ENCODE measurements at regions not wholly inside any gene's neighbourhood (a gene's known extent, or its start where the extent isn't known, plus 50 kb on each side); places are given as distances from the start of the nearest gene placed in this dataset.
A peak's percentile ranks its signal among the peaks of the same experiment; 100 is the strongest.

DNA sequence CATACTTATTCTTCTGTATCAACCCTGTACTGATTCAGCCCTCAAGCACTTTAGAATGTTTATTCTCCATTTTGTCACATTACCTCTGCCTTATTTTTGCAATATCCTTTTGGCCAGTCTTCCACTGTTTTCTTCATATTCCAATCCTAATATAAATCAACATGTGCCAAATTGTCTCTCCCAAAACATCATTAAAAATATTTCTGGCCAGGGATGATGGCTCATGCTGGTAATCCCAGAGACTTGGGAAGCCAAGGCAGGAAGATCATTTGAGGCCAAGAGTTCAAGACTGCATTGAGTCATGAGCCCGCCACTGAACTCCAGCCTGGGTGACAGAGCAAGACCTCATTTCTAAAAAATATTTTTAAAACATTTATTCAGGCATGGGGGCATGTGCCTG is 641.4 kb upstream of the CBLB start:
- no peak overlapping the region for H2AFZ ChIP-seq (replicated peaks)
- H3K4me2 ChIP-seq, result no peak overlapping the region
- no peaks in the 10 kb centered on the region for H3K9me3 ChIP-seq (ENCODE audit: low read depth)
- no peaks in the 10 kb centered on the region for H3K79me2 ChIP-seq (ENCODE audit: low read depth)
- DNase-seq (ENCODE audit: low spot score), result no peak
- TF ChIP-seq EZH2phosphoT487 (IDR thresholded peaks at IDR 0.05) (no peak), EZH2 (IDR thresholded peaks at IDR 0.05) (no peak)
- TF ChIP-seq, protein P1, sequence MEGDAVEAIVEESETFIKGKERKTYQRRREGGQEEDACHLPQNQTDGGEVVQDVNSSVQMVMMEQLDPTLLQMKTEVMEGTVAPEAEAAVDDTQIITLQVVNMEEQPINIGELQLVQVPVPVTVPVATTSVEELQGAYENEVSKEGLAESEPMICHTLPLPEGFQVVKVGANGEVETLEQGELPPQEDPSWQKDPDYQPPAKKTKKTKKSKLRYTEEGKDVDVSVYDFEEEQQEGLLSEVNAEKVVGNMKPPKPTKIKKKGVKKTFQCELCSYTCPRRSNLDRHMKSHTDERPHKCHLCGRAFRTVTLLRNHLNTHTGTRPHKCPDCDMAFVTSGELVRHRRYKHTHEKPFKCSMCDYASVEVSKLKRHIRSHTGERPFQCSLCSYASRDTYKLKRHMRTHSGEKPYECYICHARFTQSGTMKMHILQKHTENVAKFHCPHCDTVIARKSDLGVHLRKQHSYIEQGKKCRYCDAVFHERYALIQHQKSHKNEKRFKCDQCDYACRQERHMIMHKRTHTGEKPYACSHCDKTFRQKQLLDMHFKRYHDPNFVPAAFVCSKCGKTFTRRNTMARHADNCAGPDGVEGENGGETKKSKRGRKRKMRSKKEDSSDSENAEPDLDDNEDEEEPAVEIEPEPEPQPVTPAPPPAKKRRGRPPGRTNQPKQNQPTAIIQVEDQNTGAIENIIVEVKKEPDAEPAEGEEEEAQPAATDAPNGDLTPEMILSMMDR (IDR thresholded peaks at IDR 0.05), result no peak
- H3K36me3 Mint-ChIP-seq, result no peaks in the 10 kb centered on the region
- H3K4me1 ChIP-seq, result no peaks in the 10 kb centered on the region
- H3K27ac Mint-ChIP-seq, result no peak overlapping the region
- H3K36me3 ChIP-seq, result no peaks in the 10 kb centered on the region
- no peak overlapping the region for H3K9ac ChIP-seq
- H3F3A ChIP-seq (ENCODE audit: low read depth), result peaks cover 3% of the 10 kb centered on the region
- no peaks in the 10 kb centered on the region for H3K4me1 Mint-ChIP-seq
- no peaks in the 10 kb centered on the region for H3K27me3 ChIP-seq
- H4K20me1 ChIP-seq (ENCODE audit: low read depth), result no peaks in the 10 kb centered on the region
- no peaks in the 10 kb centered on the region for H3K9me3 Mint-ChIP-seq
- no peaks in the 10 kb centered on the region for H3K27me3 Mint-ChIP-seq (ENCODE audit: insufficient read depth, low read depth)
- no peak overlapping the region for H3K4me3 Mint-ChIP-seq
- no peak overlapping the region for H3K4me3 ChIP-seq
- H3K27ac ChIP-seq, result no peak overlapping the region

DNA sequence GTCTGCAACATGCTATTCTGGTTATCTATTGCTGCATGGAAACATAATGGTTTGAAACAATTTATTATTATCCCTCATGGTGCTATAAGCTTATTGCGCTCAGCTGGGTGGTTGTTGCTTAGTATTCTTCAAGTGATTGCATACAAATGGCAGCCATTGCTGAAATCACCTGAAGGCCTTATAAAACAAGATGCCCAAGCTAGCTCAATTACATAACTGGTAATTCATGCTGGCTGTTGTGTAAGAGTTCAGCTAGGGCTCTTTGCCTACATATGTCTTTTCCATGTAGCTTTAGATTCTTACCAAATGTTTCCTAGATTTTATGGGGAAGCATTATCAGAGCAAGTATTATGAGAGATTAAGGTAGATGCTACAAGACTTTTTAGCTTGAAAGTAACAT is 644.0 kb upstream of the CBLB start:
- Histone ChIP-seq H3K4me3 (no peak overlapping the region), H3K36me3 (no peaks in the 10 kb centered on the region), H3K4me1 (peaks cover 3% of the 10 kb centered on the region), H3K27me3 (no peaks in the 10 kb centered on the region), H4K20me1 (ENCODE audit: low read depth) (no peaks in the 10 kb centered on the region), H3K9ac (no peak overlapping the region), H3K4me2 (no peak overlapping the region), H3K9me3 (ENCODE audit: low read depth) (no peaks in the 10 kb centered on the region), H2AFZ (replicated peaks) (no peak overlapping the region), H3K79me2 (ENCODE audit: low read depth) (no peaks in the 10 kb centered on the region), H3K27ac (no peak overlapping the region), H3F3A (ENCODE audit: low read depth) (peaks cover 3% of the 10 kb centered on the region)
- peaks cover 5% of the 10 kb centered on the region for H3K27me3 Mint-ChIP-seq (ENCODE audit: insufficient read depth, low read depth)
- H3K4me3 Mint-ChIP-seq, result no peak overlapping the region
- no peak for DNase-seq (ENCODE audit: low spot score)
- no peak for TF ChIP-seq EZH2 (IDR thresholded peaks at IDR 0.05)
- no peak for TF ChIP-seq EZH2phosphoT487 (IDR thresholded peaks at IDR 0.05)
- TF ChIP-seq, protein P1 (IDR thresholded peaks at IDR 0.05), result no peak
- peaks cover 3% of the 10 kb centered on the region for H3K4me1 Mint-ChIP-seq
- H3K27ac Mint-ChIP-seq, result no peak overlapping the region
- H3K36me3 Mint-ChIP-seq, result no peaks in the 10 kb centered on the region
- H3K9me3 Mint-ChIP-seq, result peaks cover 3% of the 10 kb centered on the region

DNA sequence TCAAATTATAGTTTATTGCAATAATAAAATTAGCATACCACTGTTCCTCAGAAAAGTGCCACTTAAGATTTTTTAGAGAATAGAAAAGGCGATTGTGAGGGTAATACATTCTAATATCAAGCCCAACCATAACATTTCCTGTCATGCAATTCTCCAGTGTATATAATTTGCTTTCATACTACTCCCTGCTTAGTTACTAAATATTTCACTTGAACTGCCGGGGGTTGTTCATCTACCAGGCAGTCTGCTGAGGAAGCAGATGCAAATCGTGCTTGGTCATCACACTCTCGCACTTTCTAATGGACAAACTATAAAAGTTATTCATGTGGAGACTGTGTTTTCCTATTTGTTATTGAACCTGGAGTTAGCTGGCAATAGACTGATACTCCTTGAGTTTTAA is 645.6 kb upstream of the CBLB start:
- Histone ChIP-seq H3F3A (ENCODE audit: low read depth) (peaks cover 3% of the 10 kb centered on the region), H3K4me1 (peaks cover 7% of the 10 kb centered on the region), H3K4me2 (no peak overlapping the region), H3K9ac (no peak overlapping the region), H3K9me3 (ENCODE audit: low read depth) (no peaks in the 10 kb centered on the region), H3K4me3 (no peak overlapping the region), H3K79me2 (ENCODE audit: low read depth) (no peaks in the 10 kb centered on the region), H3K27ac (no peak overlapping the region), H3K27me3 (no peaks in the 10 kb centered on the region), H4K20me1 (ENCODE audit: low read depth) (no peaks in the 10 kb centered on the region), H2AFZ (replicated peaks) (peak overlapping the region; percentile 5), H3K36me3 (no peaks in the 10 kb centered on the region)
- TF ChIP-seq EZH2phosphoT487 (IDR thresholded peaks at IDR 0.05), result no peak
- DNase-seq (ENCODE audit: low spot score), result no peak
- Mint-ChIP-seq H3K27ac (no peak overlapping the region), H3K27me3 (ENCODE audit: insufficient read depth, low read depth) (peaks cover 5% of the 10 kb centered on the region), H3K4me1 (peaks cover 9% of the 10 kb centered on the region), H3K4me3 (no peak overlapping the region), H3K36me3 (no peaks in the 10 kb centered on the region), H3K9me3 (peaks cover 3% of the 10 kb centered on the region)

DNA sequence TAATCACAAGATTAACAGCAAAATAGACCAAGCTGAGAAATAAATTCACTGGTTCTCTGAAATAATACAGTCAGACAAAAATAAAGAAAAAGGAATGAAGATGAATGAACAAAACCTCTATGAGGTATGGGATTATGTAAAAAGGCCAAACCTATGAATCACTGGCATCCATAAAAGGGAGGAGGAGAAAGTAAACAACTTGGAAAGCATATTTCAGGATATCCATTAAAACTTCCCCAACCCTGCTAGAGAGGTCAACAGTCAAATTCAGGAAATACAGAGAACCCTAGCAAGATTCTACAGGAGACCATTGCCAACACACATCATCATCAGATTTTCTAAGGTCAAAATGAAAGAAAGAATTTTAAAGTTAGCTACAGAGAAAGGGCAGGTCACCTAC is 649.7 kb upstream of the CBLB start:
- no peak overlapping the region for H3K4me3 ChIP-seq
- H4K20me1 ChIP-seq (ENCODE audit: low read depth), result no peaks in the 10 kb centered on the region
- Mint-ChIP-seq H3K4me3 (no peak overlapping the region), H3K36me3 (no peaks in the 10 kb centered on the region), H3K4me1 (peaks cover 9% of the 10 kb centered on the region), H3K9me3 (peaks cover 3% of the 10 kb centered on the region), H3K27ac (no peak overlapping the region), H3K27me3 (ENCODE audit: insufficient read depth, low read depth) (peaks cover 5% of the 10 kb centered on the region)
- H3K36me3 ChIP-seq, result no peaks in the 10 kb centered on the region
- no peak overlapping the region for H3K4me2 ChIP-seq
- H2AFZ ChIP-seq (replicated peaks), result no peak overlapping the region
- no peaks in the 10 kb centered on the region for H3K9me3 ChIP-seq (ENCODE audit: low read depth)
- DNase-seq (ENCODE audit: low spot score), result no peak
- no peaks in the 10 kb centered on the region for H3K27me3 ChIP-seq
- no peaks in the 10 kb centered on the region for H3K79me2 ChIP-seq (ENCODE audit: low read depth)
- no peak overlapping the region for H3K9ac ChIP-seq
- TF ChIP-seq, protein P1 (IDR thresholded peaks at IDR 0.05), result no peak
- TF ChIP-seq EZH2 (IDR thresholded peaks at IDR 0.05), result no peak
- TF ChIP-seq EZH2phosphoT487 (IDR thresholded peaks at IDR 0.05), result no peak
- H3K27ac ChIP-seq, result no peak overlapping the region
- H3F3A ChIP-seq (ENCODE audit: low read depth), result no peaks in the 10 kb centered on the region
- peaks cover 7% of the 10 kb centered on the region for H3K4me1 ChIP-seq

All from neural progenitor cell (in vitro differentiated cells).